Neural cell (in vitro differentiated cells): ENCODE measurements at regions not wholly inside any gene's neighbourhood (a gene's known extent, or its start where the extent isn't known, plus 50 kb on each side); places are given as distances from the start of the nearest gene placed in this dataset.

Experiments used
- H2AFZ ChIP-seq: fragments of 200-600, 300-800 bp; sonication (generic), shearing (Covaris generic); 2 replicates; pipeline ENCODE4 v1.6.0; 2014; ENCODE audit warnings: low read depth, mild to moderate bottlenecking, antibody characterized with exemption, low read length, moderate library complexity
- H3F3A ChIP-seq: fragments of 200-600 bp; shearing (Covaris generic); 2 replicates; pipeline ENCODE4 v1.6.1; 2016; ENCODE audit warnings: mild to moderate bottlenecking, moderate library complexity, mixed read lengths, antibody characterized with exemption, low read length; ENCODE audit not compliant: insufficient read depth, poor library complexity, severe bottlenecking
- H3K27ac ChIP-seq: fragments of 200-600, 300-800 bp; sonication (generic), shearing (Covaris generic); 2 replicates; pipeline ENCODE4 v1.5.1; 2014; ENCODE audit warnings: mild to moderate bottlenecking, low read length, moderate library complexity
- H3K27me3 ChIP-seq: fragments of 300-800, 200-600 bp; sonication (generic), shearing (Covaris generic); 2 replicates; pipeline ENCODE4 v1.6.0; 2014; ENCODE audit warnings: mild to moderate bottlenecking, low read depth, low read length, moderate library complexity; ENCODE audit not compliant: insufficient read depth
- H3K36me3 ChIP-seq: fragments of 300-800, 200-600 bp; sonication (generic), shearing (Covaris generic); 2 replicates; pipeline ENCODE4 v1.5.1; 2014; ENCODE audit warnings: mild to moderate bottlenecking, antibody characterized with exemption, low read length, moderate library complexity; ENCODE audit not compliant: insufficient read depth
- H3K4me2 ChIP-seq: fragments of 300-800, 200-600 bp; sonication (generic), shearing (Covaris generic); 2 replicates; pipeline ENCODE4 v1.6.0; 2014; ENCODE audit warnings: mild to moderate bottlenecking, low read length
- H3K4me3 ChIP-seq: fragments of 300-800, 200-600 bp; sonication (generic), shearing (Covaris generic); 2 replicates; pipeline ENCODE4 v1.5.1; 2014; ENCODE audit warnings: mild to moderate bottlenecking, low read length, moderate library complexity
- H3K79me2 ChIP-seq: fragments of 200-600 bp; shearing (Covaris generic); replicated peaks from 2 replicates; pipeline ENCODE4 v1.6.0; 2014; ENCODE audit warnings: mild to moderate bottlenecking, low read length, moderate library complexity; ENCODE audit not compliant: insufficient read depth
- H3K9ac ChIP-seq: fragments of 300-800, 200-600 bp; sonication (generic), shearing (Covaris generic); 2 replicates; pipeline ENCODE4 v1.6.1; 2016; ENCODE audit warnings: mild to moderate bottlenecking, low read length, mixed read lengths
- H3K9me2 ChIP-seq: fragments of 200-600 bp; shearing (Covaris generic); 2 replicates; pipeline ENCODE4 v1.6.1; 2016; ENCODE audit warnings: mild to moderate bottlenecking, low read length, mixed read lengths; ENCODE audit not compliant: insufficient read depth
- H3K9me3 ChIP-seq: fragments of 200-600, 300-800 bp; sonication (generic), shearing (Covaris generic); 2 replicates; pipeline ENCODE4 v1.6.1; 2016; ENCODE audit warnings: mild to moderate bottlenecking, mixed run types, low read length, moderate library complexity, mixed read lengths
- H4K20me1 ChIP-seq: fragments of 200-600 bp; shearing (Covaris generic); 2 replicates; pipeline ENCODE4 v1.6.1; 2016; ENCODE audit warnings: mild to moderate bottlenecking, mixed run types; ENCODE audit not compliant: insufficient read depth
- EP300 ChIP-seq: fragments of 450-650 bp; conservative IDR thresholded peaks from 2 replicates; pipeline ENCODE4 v1.6.1; 2014; ENCODE audit warnings: antibody characterized with exemption, mild to moderate bottlenecking, moderate library complexity; ENCODE audit not compliant: poor library complexity, severe bottlenecking
- EZH2 ChIP-seq: fragments of 200-600, 300-800 bp; shearing (Covaris generic), sonication (generic); IDR thresholded peaks from 2 replicates; pipeline ENCODE4 v1.6.1; 2014; ENCODE audit warnings: antibody characterized with exemption, low read length, borderline replicate concordance, mild to moderate bottlenecking; ENCODE audit not compliant: insufficient read depth, poor library complexity, severe bottlenecking
- MXI1 ChIP-seq: fragments of 450-650 bp; conservative IDR thresholded peaks from 2 replicates; pipeline ENCODE4 v1.6.1; 2014; ENCODE audit warnings: antibody characterized with exemption, mild to moderate bottlenecking; ENCODE audit not compliant: poor library complexity, severe bottlenecking
- POLR2AphosphoS5 ChIP-seq: IDR thresholded peaks from 2 replicates; pipeline ENCODE4 v1.6.1; 2012
- RAD21 ChIP-seq: fragments of 450-650 bp; conservative IDR thresholded peaks from 2 replicates; pipeline ENCODE4 v1.6.1; 2014; ENCODE audit warnings: antibody characterized with exemption, mild to moderate bottlenecking, moderate library complexity
- SMC3 ChIP-seq: fragments of 450-650 bp; conservative IDR thresholded peaks from 2 replicates; pipeline ENCODE4 v1.6.1; 2014; ENCODE audit warnings: antibody characterized with exemption, mild to moderate bottlenecking, moderate library complexity; ENCODE audit not compliant: poor library complexity
- TAF1 ChIP-seq: IDR thresholded peaks from 2 replicates; pipeline ENCODE4 v1.6.1; 2012; ENCODE audit warnings: low read depth
- TF ChIP-seq, protein P1 (sequence below): fragments of 450-650 bp; IDR thresholded peaks from 2 replicates; pipeline ENCODE4 v1.5.1; 2014; ENCODE audit warnings: antibody characterized with exemption, mild to moderate bottlenecking, moderate library complexity; ENCODE audit not compliant: poor library complexity, severe bottlenecking
- TF ChIP-seq, protein P2 (sequence below): IDR thresholded peaks from 2 replicates; pipeline ENCODE4 v1.6.1; 2012; ENCODE audit warnings: borderline replicate concordance

DNA sequence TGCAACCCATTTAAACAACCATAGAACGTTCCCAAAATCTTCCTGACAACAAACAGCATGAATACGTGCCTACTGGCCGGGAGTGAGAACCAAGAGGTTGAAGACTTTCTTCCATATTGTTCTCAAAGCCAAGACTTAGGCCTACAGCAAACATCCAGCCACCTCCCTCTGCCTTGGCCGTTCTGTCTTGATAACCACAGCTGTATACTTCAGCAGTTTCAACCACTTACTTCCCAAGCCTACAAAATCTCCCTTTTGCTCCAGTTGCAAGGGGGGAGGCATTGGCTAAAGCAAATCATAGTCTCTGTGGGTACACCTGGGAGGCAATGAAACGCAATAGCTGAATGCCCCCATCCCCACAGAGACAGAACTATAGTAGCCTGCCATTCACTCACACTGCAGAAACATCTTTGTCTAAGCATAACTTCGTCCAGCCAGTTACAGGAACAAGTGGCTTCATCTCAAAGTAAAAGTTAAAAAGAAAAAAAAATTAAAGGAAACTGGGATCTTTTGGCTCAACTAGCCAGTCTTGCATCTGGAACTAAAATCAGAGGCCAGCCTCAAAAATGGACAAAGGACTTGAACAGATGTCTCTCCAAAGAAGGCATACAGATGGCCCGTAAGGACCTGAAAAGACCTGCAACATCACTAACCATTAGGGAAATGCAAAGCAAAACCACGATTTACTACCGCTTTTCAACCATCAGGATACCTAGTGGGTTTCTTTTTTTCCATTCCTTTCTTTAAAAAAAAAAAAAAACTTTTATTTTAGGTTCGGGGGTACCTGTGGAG is 186.0 kb downstream of the PSMG1 start:
- H3K27ac ChIP-seq: no peak overlapping the region
- H2AFZ ChIP-seq: no peak overlapping the region
- H3K36me3 ChIP-seq: no peaks in the 10 kb centered on the region
- TF ChIP-seq EZH2 (no peak), POLR2AphosphoS5 (no peak), MXI1 (no peak), TAF1 (no peak), SMC3 (no peak), RAD21 (no peak), EP300 (no peak)
- TF ChIP-seq, protein P1, sequence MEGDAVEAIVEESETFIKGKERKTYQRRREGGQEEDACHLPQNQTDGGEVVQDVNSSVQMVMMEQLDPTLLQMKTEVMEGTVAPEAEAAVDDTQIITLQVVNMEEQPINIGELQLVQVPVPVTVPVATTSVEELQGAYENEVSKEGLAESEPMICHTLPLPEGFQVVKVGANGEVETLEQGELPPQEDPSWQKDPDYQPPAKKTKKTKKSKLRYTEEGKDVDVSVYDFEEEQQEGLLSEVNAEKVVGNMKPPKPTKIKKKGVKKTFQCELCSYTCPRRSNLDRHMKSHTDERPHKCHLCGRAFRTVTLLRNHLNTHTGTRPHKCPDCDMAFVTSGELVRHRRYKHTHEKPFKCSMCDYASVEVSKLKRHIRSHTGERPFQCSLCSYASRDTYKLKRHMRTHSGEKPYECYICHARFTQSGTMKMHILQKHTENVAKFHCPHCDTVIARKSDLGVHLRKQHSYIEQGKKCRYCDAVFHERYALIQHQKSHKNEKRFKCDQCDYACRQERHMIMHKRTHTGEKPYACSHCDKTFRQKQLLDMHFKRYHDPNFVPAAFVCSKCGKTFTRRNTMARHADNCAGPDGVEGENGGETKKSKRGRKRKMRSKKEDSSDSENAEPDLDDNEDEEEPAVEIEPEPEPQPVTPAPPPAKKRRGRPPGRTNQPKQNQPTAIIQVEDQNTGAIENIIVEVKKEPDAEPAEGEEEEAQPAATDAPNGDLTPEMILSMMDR: no peak
- TF ChIP-seq, protein P2, sequence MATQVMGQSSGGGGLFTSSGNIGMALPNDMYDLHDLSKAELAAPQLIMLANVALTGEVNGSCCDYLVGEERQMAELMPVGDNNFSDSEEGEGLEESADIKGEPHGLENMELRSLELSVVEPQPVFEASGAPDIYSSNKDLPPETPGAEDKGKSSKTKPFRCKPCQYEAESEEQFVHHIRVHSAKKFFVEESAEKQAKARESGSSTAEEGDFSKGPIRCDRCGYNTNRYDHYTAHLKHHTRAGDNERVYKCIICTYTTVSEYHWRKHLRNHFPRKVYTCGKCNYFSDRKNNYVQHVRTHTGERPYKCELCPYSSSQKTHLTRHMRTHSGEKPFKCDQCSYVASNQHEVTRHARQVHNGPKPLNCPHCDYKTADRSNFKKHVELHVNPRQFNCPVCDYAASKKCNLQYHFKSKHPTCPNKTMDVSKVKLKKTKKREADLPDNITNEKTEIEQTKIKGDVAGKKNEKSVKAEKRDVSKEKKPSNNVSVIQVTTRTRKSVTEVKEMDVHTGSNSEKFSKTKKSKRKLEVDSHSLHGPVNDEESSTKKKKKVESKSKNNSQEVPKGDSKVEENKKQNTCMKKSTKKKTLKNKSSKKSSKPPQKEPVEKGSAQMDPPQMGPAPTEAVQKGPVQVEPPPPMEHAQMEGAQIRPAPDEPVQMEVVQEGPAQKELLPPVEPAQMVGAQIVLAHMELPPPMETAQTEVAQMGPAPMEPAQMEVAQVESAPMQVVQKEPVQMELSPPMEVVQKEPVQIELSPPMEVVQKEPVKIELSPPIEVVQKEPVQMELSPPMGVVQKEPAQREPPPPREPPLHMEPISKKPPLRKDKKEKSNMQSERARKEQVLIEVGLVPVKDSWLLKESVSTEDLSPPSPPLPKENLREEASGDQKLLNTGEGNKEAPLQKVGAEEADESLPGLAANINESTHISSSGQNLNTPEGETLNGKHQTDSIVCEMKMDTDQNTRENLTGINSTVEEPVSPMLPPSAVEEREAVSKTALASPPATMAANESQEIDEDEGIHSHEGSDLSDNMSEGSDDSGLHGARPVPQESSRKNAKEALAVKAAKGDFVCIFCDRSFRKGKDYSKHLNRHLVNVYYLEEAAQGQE: no peak
- H3K4me2 ChIP-seq: no peak overlapping the region
- no peak overlapping the region for H3K4me3 ChIP-seq
- no peak overlapping the region for H3K9ac ChIP-seq
- H3K9me2 ChIP-seq: no peaks in the 10 kb centered on the region
- H4K20me1 ChIP-seq: no peaks in the 10 kb centered on the region
- H3K27me3 ChIP-seq: no peaks in the 10 kb centered on the region
- H3K9me3 ChIP-seq: no peaks in the 10 kb centered on the region
- H3F3A ChIP-seq: no peaks in the 10 kb centered on the region
- H3K79me2 ChIP-seq: no peaks in the 10 kb centered on the region

DNA sequence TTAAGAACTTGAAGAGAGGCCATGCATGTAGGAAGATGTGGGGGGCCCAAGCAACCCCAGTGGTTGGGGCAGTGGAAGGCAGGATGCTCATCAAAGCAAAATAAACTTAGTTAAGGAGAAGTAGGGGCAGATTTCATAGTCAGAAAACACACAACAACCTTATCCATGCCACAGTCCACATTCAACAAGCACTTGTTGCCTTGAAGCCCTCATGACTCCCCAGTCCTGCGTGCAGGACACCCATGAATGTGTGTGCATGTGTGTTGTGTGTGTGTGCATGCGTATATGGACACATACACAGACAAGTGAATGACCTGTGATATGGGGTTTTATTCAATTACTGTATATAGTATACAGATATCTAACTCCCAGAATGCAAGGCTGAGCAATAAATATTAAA is 186.9 kb downstream of the PSMG1 start:
- Histone ChIP-seq H3K27ac (no peak overlapping the region), H2AFZ (no peak overlapping the region), H3K9me3 (no peaks in the 10 kb centered on the region), H4K20me1 (no peaks in the 10 kb centered on the region), H3F3A (no peaks in the 10 kb centered on the region), H3K4me3 (no peak overlapping the region), H3K27me3 (no peaks in the 10 kb centered on the region), H3K4me2 (no peak overlapping the region), H3K9me2 (no peaks in the 10 kb centered on the region), H3K79me2 (no peaks in the 10 kb centered on the region), H3K9ac (no peak overlapping the region), H3K36me3 (no peaks in the 10 kb centered on the region)
- no peak for TF ChIP-seq SMC3
- TF ChIP-seq EP300: no peak
- TF ChIP-seq TAF1: no peak
- TF ChIP-seq, protein P1: no peak
- TF ChIP-seq MXI1: no peak
- TF ChIP-seq RAD21: no peak
- no peak for TF ChIP-seq EZH2
- TF ChIP-seq, protein P2: no peak
- TF ChIP-seq POLR2AphosphoS5: no peak
